ENCODE measurements at regions not wholly inside any gene's neighbourhood (a gene's known extent, or its start where the extent isn't known, plus 50 kb on each side); places are given as distances from the start of the nearest gene placed in this dataset.

DNA sequence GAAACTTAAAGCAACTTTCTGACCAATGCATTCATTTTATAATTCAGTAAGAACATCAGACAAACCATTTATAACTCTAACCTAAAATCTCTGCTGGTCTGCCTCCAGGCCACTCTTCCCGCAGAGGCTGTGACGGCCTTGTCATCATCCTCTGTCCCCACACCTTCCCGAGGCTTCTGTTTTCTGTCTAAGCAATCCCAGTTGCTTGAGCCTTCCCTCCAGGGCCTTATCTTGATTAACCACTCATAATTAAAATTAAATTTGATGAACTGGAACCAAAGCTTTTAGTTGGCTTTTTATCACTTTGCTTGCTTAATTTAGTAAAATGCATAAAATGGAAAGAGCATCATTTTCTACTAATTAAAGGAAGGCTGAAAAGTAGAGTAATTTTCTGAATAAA, 312.4 kb downstream of the DIRAS2 start:
- TF ChIP-seq YY1 (IDR thresholded peaks at IDR 0.05; ENCODE audit: insufficient read depth, insufficient read length) = no peak
- no peak for TF ChIP-seq SUZ12 (IDR thresholded peaks at IDR 0.05; ENCODE audit: extremely low read depth, insufficient read depth, insufficient read length)
- Histone ChIP-seq H3K9me3 (ENCODE audit: insufficient read depth, low read length) (no peaks in the 10 kb centered on the region), H3K4me1 (ENCODE audit: insufficient read depth, insufficient read length) (no peaks in the 10 kb centered on the region), H3K27me3 (ENCODE audit: insufficient read depth, insufficient read length) (no peaks in the 10 kb centered on the region), H3K36me3 (ENCODE audit: insufficient read depth, insufficient read length, low read length) (no peaks in the 10 kb centered on the region), H3K9ac (ENCODE audit: insufficient read length, low read depth) (no peak overlapping the region), H3K4me3 (ENCODE audit: insufficient read length, low read depth) (no peak overlapping the region)
- DNase-seq (ENCODE audit: low read depth, low spot score) = no peak

DNA sequence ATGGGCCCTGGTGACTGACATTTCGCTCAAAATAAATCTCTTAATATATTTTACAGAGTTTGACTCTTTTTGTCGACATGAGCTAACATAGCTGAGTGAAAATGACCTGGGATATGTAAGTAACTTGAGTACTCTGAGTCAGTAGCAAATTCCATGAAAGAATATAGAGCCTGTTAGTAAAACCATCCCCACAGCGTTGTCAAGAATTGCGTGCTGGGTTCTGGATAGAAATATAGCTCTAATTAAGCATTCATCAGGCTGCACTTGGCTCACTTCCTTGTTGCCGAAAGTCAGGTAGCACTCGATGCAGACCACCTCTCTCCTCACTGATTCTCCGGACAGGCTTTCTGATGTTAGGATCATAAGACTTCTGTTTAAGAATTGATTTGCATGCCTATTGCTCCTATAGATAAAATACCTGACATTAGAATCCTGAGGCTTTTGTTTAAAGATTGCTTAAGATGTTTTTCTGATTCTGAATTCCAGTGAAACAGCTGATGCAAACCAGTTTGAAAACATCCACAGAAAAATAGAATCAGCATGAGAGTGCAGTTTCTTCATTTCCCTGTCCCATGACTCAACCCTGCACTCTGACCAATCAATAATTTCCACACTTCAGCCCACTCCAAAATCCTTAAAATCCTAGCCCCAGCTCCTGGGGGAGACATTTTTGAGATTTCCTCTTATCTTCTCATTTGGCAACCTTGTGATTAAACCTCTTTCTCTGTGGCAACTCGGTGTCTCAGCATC, 310.6 kb downstream of the DIRAS2 start:
- H3K27me3 ChIP-seq (ENCODE audit: insufficient read depth, insufficient read length) = no peaks in the 10 kb centered on the region
- H3K9ac ChIP-seq (ENCODE audit: insufficient read length, low read depth) = no peak overlapping the region
- DNase-seq (ENCODE audit: low read depth, low spot score) = no peak
- no peak overlapping the region for H3K4me3 ChIP-seq (ENCODE audit: insufficient read length, low read depth)
- H3K9me3 ChIP-seq (ENCODE audit: insufficient read depth, low read length) = no peaks in the 10 kb centered on the region
- TF ChIP-seq ZNF274 (IDR thresholded peaks at IDR 0.05; ENCODE audit: low read depth, low read length) = no peak
- TF ChIP-seq SUZ12 (IDR thresholded peaks at IDR 0.05; ENCODE audit: extremely low read depth, insufficient read depth, insufficient read length) = no peak
- TF ChIP-seq YY1 (IDR thresholded peaks at IDR 0.05; ENCODE audit: insufficient read depth, insufficient read length) = no peak
- no peaks in the 10 kb centered on the region for H3K36me3 ChIP-seq (ENCODE audit: insufficient read depth, insufficient read length, low read length)
- no peaks in the 10 kb centered on the region for H3K4me1 ChIP-seq (ENCODE audit: insufficient read depth, insufficient read length)

GRCh38 chr9:90333226-90333625, 309.4 kb downstream of the DIRAS2 start:
- Histone ChIP-seq H3K4me1 (ENCODE audit: insufficient read depth, insufficient read length) (no peaks in the 10 kb centered on the region), H3K9me3 (ENCODE audit: insufficient read depth, low read length) (no peaks in the 10 kb centered on the region), H3K9ac (ENCODE audit: insufficient read length, low read depth) (no peak overlapping the region), H3K27me3 (ENCODE audit: insufficient read depth, insufficient read length) (no peaks in the 10 kb centered on the region), H3K36me3 (ENCODE audit: insufficient read depth, insufficient read length, low read length) (no peaks in the 10 kb centered on the region), H3K4me3 (ENCODE audit: insufficient read length, low read depth) (no peak overlapping the region)
- DNase-seq (ENCODE audit: low read depth, low spot score) = no peak
- TF ChIP-seq SUZ12 (IDR thresholded peaks at IDR 0.05; ENCODE audit: extremely low read depth, insufficient read depth, insufficient read length) = no peak
- TF ChIP-seq YY1 (IDR thresholded peaks at IDR 0.05; ENCODE audit: insufficient read depth, insufficient read length) = no peak
- no peak for TF ChIP-seq ZNF274 (IDR thresholded peaks at IDR 0.05; ENCODE audit: low read depth, low read length)

- no peak for DNase-seq (ENCODE audit: low read depth, low spot score)
- no peaks in the 10 kb centered on the region for H3K36me3 ChIP-seq (ENCODE audit: insufficient read depth, insufficient read length, low read length)
These were observed 302.2 kb downstream of the DIRAS2 start for GRCh38 chr9:90340421-90340820.

GRCh38 chr9:90342607-90343006, 300.0 kb downstream of the DIRAS2 start:
- TF ChIP-seq ZNF274 (IDR thresholded peaks at IDR 0.05; ENCODE audit: low read depth, low read length) (no peak), SUZ12 (IDR thresholded peaks at IDR 0.05; ENCODE audit: extremely low read depth, insufficient read depth, insufficient read length) (no peak), YY1 (IDR thresholded peaks at IDR 0.05; ENCODE audit: insufficient read depth, insufficient read length) (no peak)
- Histone ChIP-seq H3K36me3 (ENCODE audit: insufficient read depth, insufficient read length, low read length) (no peaks in the 10 kb centered on the region), H3K4me3 (ENCODE audit: insufficient read length, low read depth) (no peak overlapping the region), H3K4me1 (ENCODE audit: insufficient read depth, insufficient read length) (no peaks in the 10 kb centered on the region), H3K9me3 (ENCODE audit: insufficient read depth, low read length) (no peaks in the 10 kb centered on the region), H3K9ac (ENCODE audit: insufficient read length, low read depth) (no peak overlapping the region), H3K27me3 (ENCODE audit: insufficient read depth, insufficient read length) (no peaks in the 10 kb centered on the region)
- no peak for DNase-seq (ENCODE audit: low read depth, low spot score)

More at GRCh38 chr9:90340421-90340820, 302.2 kb downstream of the DIRAS2 start:
- no peak overlapping the region for H3K4me3 ChIP-seq (ENCODE audit: insufficient read length, low read depth)
- no peaks in the 10 kb centered on the region for H3K27me3 ChIP-seq (ENCODE audit: insufficient read depth, insufficient read length)
- TF ChIP-seq ZNF274 (IDR thresholded peaks at IDR 0.05; ENCODE audit: low read depth, low read length) (no peak), SUZ12 (IDR thresholded peaks at IDR 0.05; ENCODE audit: extremely low read depth, insufficient read depth, insufficient read length) (no peak), YY1 (IDR thresholded peaks at IDR 0.05; ENCODE audit: insufficient read depth, insufficient read length) (no peak)
- no peak overlapping the region for H3K9ac ChIP-seq (ENCODE audit: insufficient read length, low read depth)
- no peaks in the 10 kb centered on the region for H3K4me1 ChIP-seq (ENCODE audit: insufficient read depth, insufficient read length)
- H3K9me3 ChIP-seq (ENCODE audit: insufficient read depth, low read length) = no peaks in the 10 kb centered on the region

DNA sequence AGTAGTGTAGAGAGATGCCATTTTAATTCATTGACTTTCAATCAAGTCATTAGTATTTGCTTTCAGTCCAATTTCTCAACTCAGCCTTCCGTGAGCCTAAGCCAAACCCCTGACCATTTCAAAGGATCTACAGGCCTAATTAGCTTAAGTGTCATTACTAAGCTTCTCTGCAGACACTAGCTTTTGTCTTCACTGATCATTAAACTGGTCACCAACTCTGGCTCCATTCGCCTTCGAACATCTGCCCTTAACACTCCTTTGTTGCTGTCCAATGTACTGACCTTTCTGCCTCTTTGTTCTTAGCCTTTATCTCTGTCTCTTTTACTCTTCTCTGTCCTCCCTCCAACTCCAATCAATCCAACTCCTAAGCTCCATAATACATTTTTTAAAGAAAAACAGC, 299.3 kb downstream of the DIRAS2 start:
- Histone ChIP-seq H3K9ac (ENCODE audit: insufficient read length, low read depth) (no peak overlapping the region), H3K4me3 (ENCODE audit: insufficient read length, low read depth) (no peak overlapping the region), H3K9me3 (ENCODE audit: insufficient read depth, low read length) (no peaks in the 10 kb centered on the region), H3K4me1 (ENCODE audit: insufficient read depth, insufficient read length) (no peaks in the 10 kb centered on the region), H3K36me3 (ENCODE audit: insufficient read depth, insufficient read length, low read length) (no peaks in the 10 kb centered on the region), H3K27me3 (ENCODE audit: insufficient read depth, insufficient read length) (no peaks in the 10 kb centered on the region)
- peak; percentile 15 for DNase-seq (ENCODE audit: low read depth, low spot score)
- TF ChIP-seq ZNF274 (IDR thresholded peaks at IDR 0.05; ENCODE audit: low read depth, low read length) (no peak), YY1 (IDR thresholded peaks at IDR 0.05; ENCODE audit: insufficient read depth, insufficient read length) (no peak), SUZ12 (IDR thresholded peaks at IDR 0.05; ENCODE audit: extremely low read depth, insufficient read depth, insufficient read length) (no peak)

- no peak for TF ChIP-seq YY1 (IDR thresholded peaks at IDR 0.05; ENCODE audit: insufficient read depth, insufficient read length)
- no peak for TF ChIP-seq ZNF274 (IDR thresholded peaks at IDR 0.05; ENCODE audit: low read depth, low read length)
- TF ChIP-seq SUZ12 (IDR thresholded peaks at IDR 0.05; ENCODE audit: extremely low read depth, insufficient read depth, insufficient read length) = no peak
- Histone ChIP-seq H3K9ac (ENCODE audit: insufficient read length, low read depth) (no peak overlapping the region), H3K4me3 (ENCODE audit: insufficient read length, low read depth) (no peak overlapping the region), H3K27me3 (ENCODE audit: insufficient read depth, insufficient read length) (no peaks in the 10 kb centered on the region), H3K4me1 (ENCODE audit: insufficient read depth, insufficient read length) (no peaks in the 10 kb centered on the region), H3K9me3 (ENCODE audit: insufficient read depth, low read length) (no peaks in the 10 kb centered on the region), H3K36me3 (ENCODE audit: insufficient read depth, insufficient read length, low read length) (no peaks in the 10 kb centered on the region)
- no peak for DNase-seq (ENCODE audit: low read depth, low spot score)
These were observed 298.6 kb downstream of the DIRAS2 start for GRCh38 chr9:90343991-90344390.
